Osteocyte (in vitro differentiated cells): ENCODE measurements at regions not wholly inside any gene's neighbourhood (a gene's known extent, or its start where the extent isn't known, plus 50 kb on each side); places are given as distances from the start of the nearest gene placed in this dataset.
"Not testable (repeated sequence)": the region's sequence is repeated elsewhere in the genome, so short reads cannot be mapped to it uniquely, and the experiment has no call there.

ENCODE experiments used
- DNase-seq: peaks from one replicate; pipeline ENCODE4 v3.0.0; 2021; ENCODE audit warnings: mixed read lengths; ENCODE audit not compliant: unreplicated experiment; ENCODE audit errors: extremely low spot score
- H3K27ac Mint-ChIP-seq: one replicate; pipeline ENCODE4 v1.8.0; 2021; ENCODE audit warnings: mild to moderate bottlenecking, mixed read lengths; ENCODE audit not compliant: unreplicated experiment
- H3K27me3 Mint-ChIP-seq: one replicate; pipeline ENCODE4 v1.8.0; 2021; ENCODE audit warnings: mixed read lengths; ENCODE audit not compliant: unreplicated experiment
- H3K36me3 Mint-ChIP-seq: one replicate; pipeline ENCODE4 v1.8.0; 2021; ENCODE audit warnings: mixed read lengths; ENCODE audit not compliant: unreplicated experiment
- H3K4me1 Mint-ChIP-seq: one replicate; pipeline ENCODE4 v1.8.0; 2021; ENCODE audit warnings: mixed read lengths; ENCODE audit not compliant: unreplicated experiment
- H3K4me3 Mint-ChIP-seq: one replicate; pipeline ENCODE4 v1.8.0; 2021; ENCODE audit warnings: mild to moderate bottlenecking, moderate library complexity, mixed read lengths; ENCODE audit not compliant: unreplicated experiment
- H3K9me3 Mint-ChIP-seq: one replicate; pipeline ENCODE4 v1.8.0; 2021; ENCODE audit warnings: mixed read lengths; ENCODE audit not compliant: unreplicated experiment
- TF ChIP-seq, protein P1 (sequence below): fragments of 200-600 bp; sonication (generic); IDR thresholded peaks from 2 replicates; pipeline ENCODE4 v1.5.0; 2021; ENCODE audit warnings: antibody characterized with exemption, mild to moderate bottlenecking, moderate library complexity

DNA sequence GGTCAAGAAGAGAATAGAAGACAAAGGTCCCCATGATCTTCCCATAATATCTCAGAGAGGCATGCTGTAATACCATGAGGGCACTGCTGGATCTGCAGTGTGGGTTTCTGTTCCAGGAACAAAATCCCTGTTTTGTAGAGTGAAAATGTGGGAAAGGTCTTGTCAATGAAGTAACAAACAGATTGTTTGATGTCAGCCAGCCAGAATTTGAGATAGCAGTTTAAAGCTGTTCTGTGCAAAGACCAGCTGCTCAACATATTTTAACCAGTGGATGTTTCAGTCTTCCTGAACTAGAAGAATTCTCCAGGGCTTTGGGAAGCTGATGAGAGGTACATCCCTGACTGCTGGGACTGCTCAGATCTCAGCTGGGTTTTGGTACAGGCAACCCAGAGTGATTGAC lies 1012.5 kb downstream of the DNAJB9 start:
- DNase-seq = no peak
- TF ChIP-seq, protein P1, sequence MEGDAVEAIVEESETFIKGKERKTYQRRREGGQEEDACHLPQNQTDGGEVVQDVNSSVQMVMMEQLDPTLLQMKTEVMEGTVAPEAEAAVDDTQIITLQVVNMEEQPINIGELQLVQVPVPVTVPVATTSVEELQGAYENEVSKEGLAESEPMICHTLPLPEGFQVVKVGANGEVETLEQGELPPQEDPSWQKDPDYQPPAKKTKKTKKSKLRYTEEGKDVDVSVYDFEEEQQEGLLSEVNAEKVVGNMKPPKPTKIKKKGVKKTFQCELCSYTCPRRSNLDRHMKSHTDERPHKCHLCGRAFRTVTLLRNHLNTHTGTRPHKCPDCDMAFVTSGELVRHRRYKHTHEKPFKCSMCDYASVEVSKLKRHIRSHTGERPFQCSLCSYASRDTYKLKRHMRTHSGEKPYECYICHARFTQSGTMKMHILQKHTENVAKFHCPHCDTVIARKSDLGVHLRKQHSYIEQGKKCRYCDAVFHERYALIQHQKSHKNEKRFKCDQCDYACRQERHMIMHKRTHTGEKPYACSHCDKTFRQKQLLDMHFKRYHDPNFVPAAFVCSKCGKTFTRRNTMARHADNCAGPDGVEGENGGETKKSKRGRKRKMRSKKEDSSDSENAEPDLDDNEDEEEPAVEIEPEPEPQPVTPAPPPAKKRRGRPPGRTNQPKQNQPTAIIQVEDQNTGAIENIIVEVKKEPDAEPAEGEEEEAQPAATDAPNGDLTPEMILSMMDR = no peak
- Mint-ChIP-seq H3K27ac (no peak overlapping the region), H3K4me1 (no peaks in the 10 kb centered on the region), H3K4me3 (no peak overlapping the region), H3K27me3 (no peaks in the 10 kb centered on the region), H3K9me3 (peaks cover 40% of the 10 kb centered on the region), H3K36me3 (no peaks in the 10 kb centered on the region)

DNA sequence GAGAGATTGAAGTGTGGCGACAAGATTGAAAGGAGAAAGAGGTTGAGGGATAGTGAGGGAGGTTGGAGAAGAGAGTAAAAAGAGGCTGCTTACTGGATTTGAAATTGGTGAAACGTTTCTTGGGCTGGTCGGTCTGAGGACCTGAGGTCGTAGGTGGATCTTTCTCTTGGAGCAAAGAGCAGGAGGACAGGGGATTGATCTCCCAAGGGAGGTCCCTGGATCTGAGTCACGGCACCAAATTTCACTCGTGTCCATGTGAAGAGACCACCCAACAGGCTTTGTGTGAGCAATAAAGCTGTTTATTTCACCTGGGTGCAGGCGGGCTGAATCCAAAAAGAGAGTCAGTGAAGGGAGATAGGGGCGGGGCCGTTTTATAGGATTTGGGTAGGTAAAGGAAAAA lies 1027.3 kb downstream of the DNAJB9 start:
- H3K27ac Mint-ChIP-seq, H3K4me1 Mint-ChIP-seq, H3K36me3 Mint-ChIP-seq, H3K4me3 Mint-ChIP-seq, H3K9me3 Mint-ChIP-seq, H3K27me3 Mint-ChIP-seq, DNase-seq: not testable (repeated sequence)

DNA sequence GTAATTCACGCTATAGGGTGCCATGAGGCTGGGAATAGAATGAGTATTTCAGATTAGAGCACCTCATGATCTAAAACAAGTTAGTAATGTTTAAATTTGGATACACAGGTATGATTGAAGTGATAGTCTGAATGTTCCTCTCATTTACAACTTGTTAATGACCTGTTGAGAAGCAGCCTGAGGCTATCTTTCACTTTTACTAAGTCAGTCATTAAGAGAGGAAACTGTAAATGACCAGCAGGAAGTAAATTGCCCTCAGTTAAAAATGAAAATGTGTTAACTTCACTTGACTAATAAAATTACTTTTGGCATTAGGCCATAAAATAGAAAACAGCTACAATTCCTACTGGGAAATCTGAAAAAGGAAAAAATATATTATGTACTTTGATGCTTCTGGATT lies 1042.0 kb downstream of the DNAJB9 start:
- Mint-ChIP-seq H3K27ac (no peak overlapping the region), H3K9me3 (no peaks in the 10 kb centered on the region), H3K4me3 (no peak overlapping the region), H3K27me3 (no peaks in the 10 kb centered on the region), H3K36me3 (no peaks in the 10 kb centered on the region), H3K4me1 (peaks cover 7% of the 10 kb centered on the region)
- TF ChIP-seq, protein P1 = no peak
- DNase-seq = no peak

DNA sequence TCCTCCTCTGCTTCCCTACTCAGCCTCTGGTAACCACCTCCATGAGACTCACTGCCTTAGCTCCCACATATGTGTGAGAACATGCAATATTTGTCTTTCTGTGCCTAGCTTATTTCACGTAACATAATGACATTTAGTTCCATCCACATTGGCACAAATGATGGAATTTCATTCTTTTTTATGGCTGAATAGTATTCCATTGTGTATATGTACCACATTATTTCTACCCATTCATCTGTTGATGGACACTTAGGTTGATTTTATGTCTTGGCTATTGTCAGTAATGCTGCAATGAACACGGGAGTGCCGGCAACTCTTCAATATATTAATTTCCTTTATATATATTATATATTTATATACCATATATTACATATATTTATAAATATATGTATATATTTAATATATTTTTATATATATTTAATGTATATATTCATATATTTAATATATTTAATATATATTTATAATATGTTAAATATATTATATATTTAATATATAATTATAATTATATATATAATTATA lies 1046.9 kb downstream of the DNAJB9 start:
- Mint-ChIP-seq H3K27ac (no peak overlapping the region), H3K36me3 (no peaks in the 10 kb centered on the region), H3K4me3 (no peak overlapping the region), H3K9me3 (no peaks in the 10 kb centered on the region), H3K27me3 (no peaks in the 10 kb centered on the region), H3K4me1 (peaks cover 7% of the 10 kb centered on the region)
- DNase-seq = no peak
- TF ChIP-seq, protein P1 = no peak

DNA sequence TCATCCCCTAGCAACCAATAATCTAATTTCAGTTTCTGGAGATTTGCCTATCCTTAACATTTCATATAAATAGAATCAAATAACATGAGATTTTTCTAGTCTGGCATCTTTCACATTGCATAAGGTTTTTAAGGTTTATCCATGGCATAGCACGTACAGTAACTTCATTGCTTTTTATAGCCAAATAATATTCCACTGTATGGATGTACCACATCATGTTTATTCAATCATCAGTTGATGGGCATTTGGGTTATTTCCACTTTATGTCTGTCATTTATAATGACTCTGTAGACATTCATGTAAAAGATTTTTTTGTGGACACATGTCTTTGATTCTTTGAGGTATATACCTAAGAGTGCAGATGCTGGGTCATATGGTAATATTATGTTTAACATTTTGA lies 1052.6 kb downstream of the DNAJB9 start:
- Mint-ChIP-seq H3K27ac (no peak overlapping the region), H3K36me3 (no peaks in the 10 kb centered on the region), H3K9me3 (peaks cover 15% of the 10 kb centered on the region), H3K4me1 (no peaks in the 10 kb centered on the region), H3K27me3 (no peaks in the 10 kb centered on the region), H3K4me3 (no peak overlapping the region)
- TF ChIP-seq, protein P1 = no peak
- no peak for DNase-seq

DNA sequence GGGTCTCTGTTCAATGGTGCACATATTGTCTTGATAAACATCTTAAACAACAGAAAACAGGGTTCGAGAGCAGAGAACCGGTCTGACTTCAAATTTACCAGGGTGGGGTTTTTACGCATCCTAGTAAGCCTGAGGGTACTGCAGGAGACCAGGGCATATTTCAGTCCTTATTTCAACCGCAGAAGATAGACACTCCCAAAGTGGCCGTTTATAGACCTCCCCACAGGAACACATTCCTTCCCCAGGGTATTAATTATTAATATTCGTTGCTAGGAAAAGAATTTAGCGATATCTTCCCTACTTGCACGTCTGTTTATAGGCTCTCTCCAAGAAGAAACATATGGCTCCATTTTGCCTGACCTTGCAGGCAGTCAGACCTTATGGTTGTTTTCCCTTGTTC lies 1063.2 kb downstream of the DNAJB9 start:
- peaks cover 14% of the 10 kb centered on the region for H3K9me3 Mint-ChIP-seq
- not testable (repeated sequence) for H3K36me3 Mint-ChIP-seq, H3K27me3 Mint-ChIP-seq, H3K27ac Mint-ChIP-seq, DNase-seq, H3K4me1 Mint-ChIP-seq, H3K4me3 Mint-ChIP-seq
